HepG2 (cell line): ENCODE measurements at regions not wholly inside any gene's neighbourhood (a gene's known extent, or its start where the extent isn't known, plus 50 kb on each side); places are given as distances from the start of the nearest gene placed in this dataset.
"Not testable (repeated sequence)": the region's sequence is repeated elsewhere in the genome, so short reads cannot be mapped to it uniquely, and the experiment has no call there.

Source experiments
- ATF7 ChIP-seq, 2 experiments: fragments of 450-650 bp in 1 of 2; sonication (generic) in 1 of 2; formaldehyde crosslinking in 1 of 2; IDR thresholded peaks; 2 replicates each; pipeline versions ENCODE4 v1.4.0 to v1.6.1; 2016 to 2020; ENCODE audit warnings: antibody characterized with exemption in 1 of 2, mild to moderate bottlenecking in 1 of 2, missing genetic modification reagents in 1 of 2
- CREB3 ChIP-seq: sonication (generic); formaldehyde crosslinking; IDR thresholded peaks from 2 replicates; pipeline ENCODE4 v1.5.0; 2020; ENCODE audit warnings: missing genetic modification reagents
- CSRNP2 ChIP-seq: sonication (generic); formaldehyde crosslinking; conservative IDR thresholded peaks from 2 replicates; pipeline ENCODE4 v1.8.0; 2022; ENCODE audit warnings: low read depth, missing genetic modification reagents
- FOSL2 ChIP-seq: sonication (generic); formaldehyde crosslinking; IDR thresholded peaks from 2 replicates; pipeline ENCODE4 v1.4.0; 2020; ENCODE audit warnings: missing genetic modification reagents
- FOXO4 ChIP-seq: sonication (generic); formaldehyde crosslinking; conservative IDR thresholded peaks from 2 replicates; pipeline ENCODE4 v1.8.1; 2023; ENCODE audit warnings: missing genetic modification reagents
- NFRKB ChIP-seq: fragments of 450-650 bp; IDR thresholded peaks from 2 replicates; pipeline ENCODE4 v1.6.1; 2017
- PTBP1 ChIP-seq: fragments of 200-400 bp; formaldehyde crosslinking; IDR thresholded peaks from 2 replicates; pipeline ENCODE4 v1.6.1; 2018; ENCODE audit warnings: low read length, low read depth; ENCODE audit not compliant: poor library complexity, severe bottlenecking
- REST ChIP-seq, 2 experiments: IDR thresholded peaks; 2 replicates each; pipeline ENCODE4 v1.6.1; 2011 to 2012; ENCODE audit warnings: low read length in 2 of 2, borderline replicate concordance in 1 of 2, low read depth in 1 of 2, mild to moderate bottlenecking in 1 of 2, moderate library complexity in 1 of 2
- ZFP36 ChIP-seq: fragments of 150-350 bp; IDR thresholded peaks from 2 replicates; pipeline ENCODE4 v1.6.1; 2018; ENCODE audit warnings: borderline replicate concordance, low read length, low read depth; ENCODE audit not compliant: partially characterized antibody
- ZNF354B ChIP-seq: sonication (generic); formaldehyde crosslinking; IDR thresholded peaks from 2 replicates; pipeline ENCODE4 v1.8.0; 2022; ENCODE audit warnings: mild to moderate bottlenecking, missing genetic modification reagents

GRCh38 chrY:23596509-23596908, 377.2 kb downstream of the DAZ2 start:
- not testable (repeated sequence) for TF ChIP-seq FOSL2 (CRISPR knock-in tag); NFRKB; CSRNP2 (CRISPR knock-in tag); REST (IDR thresholded peaks at IDR 0.05; ENCODE audit: borderline replicate concordance in 1 of 2, low read depth in 1 of 2, low read length in 2 of 2); ZFP36; ZNF354B (CRISPR knock-in tag); CREB3 (CRISPR knock-in tag); ATF7 (IDR thresholded peaks at IDR 0.05); ATF7 (CRISPR knock-in tag; IDR thresholded peaks at IDR 0.05); PTBP1; FOXO4 (CRISPR knock-in tag)
